Endothelial cell of umbilical vein (primary cell): ENCODE measurements at regions not wholly inside any gene's neighbourhood (a gene's known extent, or its start where the extent isn't known, plus 50 kb on each side); places are given as distances from the start of the nearest gene placed in this dataset.

Experiments
- BruUV-seq: library from RNA; stranded (reverse); fragments of 400-500 nt; replicated peaks from 2 replicates; lab custom pipeline; 2021; lab: Mats Ljungman, UMichigan
- CTCF ChIA-PET: fragments of 300-600, 350-600 bp; sonication (Branson Sonifier 250); formaldehyde crosslinking; loops from one replicate; lab custom pipeline; 2021; ENCODE audit warnings: antibody characterized with exemption, inconsistent platforms; lab: Charles Lee
- POLR2A ChIA-PET: fragments of 300-600, 350-600 bp; sonication (Branson Sonifier 250); formaldehyde crosslinking; loops from one replicate; lab custom pipeline; 2021; ENCODE audit warnings: antibody characterized with exemption, inconsistent platforms; lab: Charles Lee
- DNase-seq: peaks from one replicate; pipeline ENCODE4 v3.0.0-alpha.2; 2011; ENCODE audit warnings: low read depth, low spot score
- FAIRE-seq: peaks from 2 replicates; lab custom pipeline; 2011; peaks lifted over from hg19 to GRCh38; lab: Jason Lieb, UNC
- H2AFZ ChIP-seq: 2 replicates; pipeline ENCODE4 v1.6.0; 2012; ENCODE audit warnings: low read depth, low read length, control low read depth, inconsistent platforms
- H3K27ac ChIP-seq: 2 replicates; pipeline ENCODE4 v1.5.1; 2011; ENCODE audit warnings: low read depth, mild to moderate bottlenecking, control low read depth, low read length, moderate library complexity; ENCODE audit not compliant: insufficient read depth
- H3K27me3 ChIP-seq, 2 experiments: 2 replicates each; pipeline versions ENCODE4 v1.6.0 to v1.6.1; 2011; ENCODE audit warnings: low read length in 2 of 2, mixed read lengths in 1 of 2; ENCODE audit not compliant: control insufficient read depth in 2 of 2, insufficient read depth in 2 of 2
- H3K36me3 ChIP-seq, 2 experiments: 2 replicates in 1 of 2; 3 replicates in 1 of 2; pipeline ENCODE4 v1.5.1; 2011; ENCODE audit warnings: low read length in 2 of 2, mild to moderate bottlenecking in 1 of 2, moderate library complexity in 1 of 2; ENCODE audit not compliant: control insufficient read depth in 2 of 2, insufficient read depth in 2 of 2; ENCODE audit errors: extremely low read depth in 1 of 2
- H3K4me1 ChIP-seq: 3 replicates; pipeline ENCODE4 v1.5.1; 2011; ENCODE audit warnings: mild to moderate bottlenecking, low read length; ENCODE audit not compliant: control insufficient read depth, insufficient read depth; ENCODE audit errors: extremely low read depth
- H3K4me2 ChIP-seq: 2 replicates; pipeline ENCODE4 v1.6.1; 2011; ENCODE audit warnings: low read length, control low read depth, mixed read lengths; ENCODE audit not compliant: insufficient read depth
- H3K4me3 ChIP-seq, 3 experiments: fragments of 200-600 bp in 1 of 3; sonication (generic), shearing (Covaris generic) in 1 of 3; replicated peaks in 1 of 3; 2 replicates each; pipeline ENCODE4 v1.5.1; 2011 to 2016; ENCODE audit warnings: control low read depth in 3 of 3, low read length in 3 of 3, mild to moderate bottlenecking in 2 of 3, inconsistent platforms in 1 of 3, low read depth in 1 of 3, moderate library complexity in 1 of 3; ENCODE audit not compliant: insufficient read depth in 1 of 3
- H3K79me2 ChIP-seq: 2 replicates; pipeline ENCODE4 v1.6.0; 2012; ENCODE audit warnings: low read length, inconsistent platforms; ENCODE audit not compliant: control insufficient read depth, insufficient read depth
- H3K9ac ChIP-seq: replicated peaks from 2 replicates; pipeline ENCODE3; 2011; ENCODE audit warnings: low read length, control low read depth; ENCODE audit not compliant: insufficient read depth; ENCODE audit errors: extremely low read depth
- H3K9me1 ChIP-seq: replicated peaks from 3 replicates; pipeline ENCODE4 v1.6.0; 2011; ENCODE audit warnings: mild to moderate bottlenecking, low read length; ENCODE audit not compliant: control insufficient read depth, insufficient read depth; ENCODE audit errors: extremely low read depth
- H3K9me3 ChIP-seq: replicated peaks from 2 replicates; pipeline ENCODE4 v1.5.1; 2012; ENCODE audit warnings: low read length, inconsistent platforms; ENCODE audit not compliant: control insufficient read depth, insufficient read depth
- H4K20me1 ChIP-seq: replicated peaks from 2 replicates; pipeline ENCODE3; 2011; ENCODE audit warnings: mild to moderate bottlenecking, low read length; ENCODE audit not compliant: control insufficient read depth, insufficient read depth; ENCODE audit errors: extremely low read depth
- CTCF ChIP-seq, 2 donors: IDR thresholded peaks; 1 replicate in 1 of 2; 2 replicates in 1 of 2; pipeline ENCODE4 v1.5.1; 2011; ENCODE audit warnings: low read length in 2 of 2, mild to moderate bottlenecking in 2 of 2, moderate library complexity in 2 of 2, control low read depth in 1 of 2, inconsistent platforms in 1 of 2, low read depth in 1 of 2; ENCODE audit not compliant: insufficient read depth in 1 of 2; ENCODE audit errors: extremely low read depth in 1 of 2
- EZH2 ChIP-seq: IDR thresholded peaks from 2 replicates; pipeline ENCODE4 v1.6.1; 2012; ENCODE audit warnings: borderline replicate concordance, low read depth, mild to moderate bottlenecking, moderate library complexity, low read length, inconsistent platforms; ENCODE audit not compliant: severe bottlenecking
- FOS ChIP-seq: IDR thresholded peaks from 2 replicates; pipeline ENCODE4 v1.6.1; 2011; ENCODE audit warnings: mild to moderate bottlenecking, low read length, moderate library complexity, borderline replicate concordance; ENCODE audit not compliant: insufficient read depth
- GATA2 ChIP-seq: IDR thresholded peaks from 2 replicates; pipeline ENCODE4 v1.7.0; 2011; ENCODE audit warnings: low read depth, mild to moderate bottlenecking, moderate library complexity, mixed read lengths, low read length; ENCODE audit not compliant: insufficient read length, insufficient read depth
- JUN ChIP-seq: IDR thresholded peaks from 2 replicates; pipeline ENCODE4 v1.6.1; 2011; ENCODE audit warnings: borderline replicate concordance, low read depth; ENCODE audit not compliant: insufficient read length, insufficient read depth
- MAX ChIP-seq: IDR thresholded peaks from 2 replicates; pipeline ENCODE4 v1.6.1; 2011; ENCODE audit not compliant: insufficient read depth, insufficient read length
- MYC ChIP-seq: IDR thresholded peaks from one replicate; pipeline ENCODE4 v1.6.1; 2011; ENCODE audit warnings: mild to moderate bottlenecking, low read depth, low read length
- POLR2A ChIP-seq: IDR thresholded peaks from 2 replicates; pipeline ENCODE4 v1.6.1; 2012; ENCODE audit warnings: low read depth, mild to moderate bottlenecking, control low read depth, low read length
- POLR2AphosphoS5 ChIP-seq: IDR thresholded peaks from 2 replicates; pipeline ENCODE4 v1.6.1; 2012; ENCODE audit warnings: low read depth, mild to moderate bottlenecking, control low read depth, low read length, moderate library complexity; ENCODE audit not compliant: insufficient read depth
- dilution Hi-C: fragments of 300-500 bp; cut with MboI; formaldehyde crosslinking; loops from one replicate; pipeline ENCODE4 v1.15.0; 2019; ENCODE audit warnings: low sequenced_read_pairs; ENCODE audit not compliant: extremely low pct_ligation_motif_present
- intact Hi-C: fragments of 100-400 bp; cut with micrococcal nuclease; formaldehyde crosslinking; loops from one replicate; pipeline ENCODE4 v1.10.0; 2022

- Histone ChIP-seq H2AFZ (no peak overlapping the region), H3K27ac (no peak overlapping the region), H4K20me1 (no peaks in the 10 kb centered on the region), H3K4me2 (no peak overlapping the region), H3K4me3 (no peak overlapping the region), H3K27me3 (peaks cover 0 to 10% of the 10 kb centered on the region in 2 experiments), H3K4me1 (no peaks in the 10 kb centered on the region), H3K79me2 (no peaks in the 10 kb centered on the region), H3K9ac (no peak overlapping the region), H3K36me3 (no peaks in the 10 kb centered on the region), H3K9me3 (no peaks in the 10 kb centered on the region), H3K9me1 (no peaks in the 10 kb centered on the region)
- TF ChIP-seq EZH2 = no peak
- no peak for TF ChIP-seq POLR2A
- no peak for TF ChIP-seq FOS
- no peak for TF ChIP-seq MYC
- no peak for TF ChIP-seq JUN
- no peak for TF ChIP-seq POLR2AphosphoS5
- TF ChIP-seq CTCF (IDR thresholded peaks at IDR 0.05; ENCODE audit: extremely low read depth in 1 of 2, insufficient read depth in 1 of 2, low read depth in 1 of 2, low read length in 2 of 2) = no peak
- TF ChIP-seq MAX = no peak
- TF ChIP-seq GATA2 = no peak
- POLR2A ChIA-PET = no interaction called here
- dilution Hi-C loops = no loop called here
- CTCF ChIA-PET = no interaction called here
- no peak for DNase-seq
- FAIRE-seq = no peak
- intact Hi-C loops = no loop called here
- no TSS peak for BruUV-seq
Observed at GRCh38 chr2:48124592-48124991, 189.9 kb upstream of the FOXN2 start.
